ENCODE measurements at regions not wholly inside any gene's neighbourhood (a gene's known extent, or its start where the extent isn't known, plus 50 kb on each side); places are given as distances from the start of the nearest gene placed in this dataset.

DNA sequence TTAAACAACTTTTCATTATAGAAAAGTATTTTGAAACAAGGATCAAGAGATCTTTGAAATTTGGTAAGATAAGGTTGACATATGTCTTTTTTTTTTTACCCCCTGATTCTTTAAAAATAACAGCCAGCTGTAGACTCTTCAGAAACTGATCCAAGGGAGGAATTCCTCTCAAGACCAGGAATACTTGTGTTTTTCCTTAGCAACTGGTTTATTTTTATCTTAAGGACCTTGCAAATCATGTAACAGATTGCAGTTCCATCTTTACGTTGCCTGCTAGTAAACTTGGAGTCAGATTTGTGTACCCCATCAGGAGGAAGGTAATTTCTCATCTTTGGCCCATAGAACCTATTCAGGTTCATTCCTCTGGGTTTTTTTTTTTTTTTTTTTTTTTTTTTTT lies 71.6 kb downstream of the BOLA3 start:
- TF ChIP-seq, protein P1, sequence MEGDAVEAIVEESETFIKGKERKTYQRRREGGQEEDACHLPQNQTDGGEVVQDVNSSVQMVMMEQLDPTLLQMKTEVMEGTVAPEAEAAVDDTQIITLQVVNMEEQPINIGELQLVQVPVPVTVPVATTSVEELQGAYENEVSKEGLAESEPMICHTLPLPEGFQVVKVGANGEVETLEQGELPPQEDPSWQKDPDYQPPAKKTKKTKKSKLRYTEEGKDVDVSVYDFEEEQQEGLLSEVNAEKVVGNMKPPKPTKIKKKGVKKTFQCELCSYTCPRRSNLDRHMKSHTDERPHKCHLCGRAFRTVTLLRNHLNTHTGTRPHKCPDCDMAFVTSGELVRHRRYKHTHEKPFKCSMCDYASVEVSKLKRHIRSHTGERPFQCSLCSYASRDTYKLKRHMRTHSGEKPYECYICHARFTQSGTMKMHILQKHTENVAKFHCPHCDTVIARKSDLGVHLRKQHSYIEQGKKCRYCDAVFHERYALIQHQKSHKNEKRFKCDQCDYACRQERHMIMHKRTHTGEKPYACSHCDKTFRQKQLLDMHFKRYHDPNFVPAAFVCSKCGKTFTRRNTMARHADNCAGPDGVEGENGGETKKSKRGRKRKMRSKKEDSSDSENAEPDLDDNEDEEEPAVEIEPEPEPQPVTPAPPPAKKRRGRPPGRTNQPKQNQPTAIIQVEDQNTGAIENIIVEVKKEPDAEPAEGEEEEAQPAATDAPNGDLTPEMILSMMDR (IDR thresholded peaks at IDR 0.05; ENCODE audit: insufficient read depth, low read length, poor library complexity, severe bottlenecking), result no peak
- TF ChIP-seq EZH2phosphoT487 (conservative IDR thresholded peaks at IDR 0.05; ENCODE audit: low read length), result no peak
